GM19035 (cell line): ENCODE measurements at regions not wholly inside any gene's neighbourhood (a gene's known extent, or its start where the extent isn't known, plus 50 kb on each side); places are given as distances from the start of the nearest gene placed in this dataset.

Experiments used
- ATAC-seq: cut with Tn5 transposase; IDR thresholded peaks from one replicate; pipeline ENCODE4 v1.9.1; 2021; ENCODE audit not compliant: unreplicated experiment

DNA sequence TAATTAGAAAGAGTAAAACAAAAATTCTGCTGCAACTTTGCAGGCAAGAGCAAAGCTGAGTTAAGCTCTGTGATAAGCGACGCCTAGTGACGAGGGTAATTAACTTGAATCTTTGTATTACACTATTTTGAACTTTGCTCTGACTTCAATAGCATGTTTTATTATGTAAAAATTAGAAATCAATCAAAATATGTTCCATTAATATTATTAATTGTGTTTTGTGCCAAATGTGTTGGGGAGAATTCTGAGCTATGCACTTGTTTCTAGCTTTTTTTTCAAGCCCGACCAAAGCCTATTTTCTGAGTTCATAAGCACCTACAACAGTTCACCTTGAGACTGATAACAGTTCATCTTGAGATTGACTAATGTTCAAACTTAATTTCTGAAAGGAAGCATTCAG, 90.1 kb upstream of the PDE3A start:
- ATAC-seq = no peak

DNA sequence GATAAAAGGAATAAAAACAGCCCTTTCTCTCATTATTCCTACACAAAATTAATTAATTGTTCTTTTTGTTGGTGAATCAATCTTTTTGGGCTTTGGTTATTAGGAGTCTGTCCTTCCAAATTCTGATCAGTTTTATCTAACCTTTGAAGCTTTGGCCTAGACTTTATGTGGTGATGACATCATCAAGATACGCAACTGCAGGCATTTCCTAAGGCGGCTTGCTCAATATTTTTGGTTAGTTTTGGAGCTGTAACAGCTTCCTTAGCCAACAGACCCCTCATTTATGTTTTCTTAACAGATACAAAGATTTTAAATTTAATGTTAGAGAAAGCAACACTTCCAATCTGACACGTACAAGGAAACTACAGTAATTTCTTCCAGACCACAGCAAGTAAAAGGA, 87.8 kb upstream of the PDE3A start:
- no peak for ATAC-seq

DNA sequence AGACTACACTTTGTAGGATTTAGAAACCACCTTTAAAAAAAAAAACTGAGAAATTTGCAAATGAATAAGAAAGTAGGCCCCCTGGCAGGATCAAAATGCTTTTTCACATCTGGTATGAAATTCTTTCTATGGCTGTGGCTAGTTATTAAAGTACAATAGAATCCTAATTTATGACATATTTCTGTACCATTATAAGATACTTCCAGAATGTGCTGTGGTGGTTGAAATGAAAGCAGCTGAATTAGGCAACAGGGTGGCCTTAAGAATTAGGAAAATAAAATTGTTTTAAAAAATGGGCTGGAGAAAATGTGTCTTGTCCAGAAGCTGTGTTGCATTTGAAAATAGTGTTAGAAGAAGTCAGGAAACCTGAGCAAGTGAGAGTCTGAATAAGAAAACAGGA, 85.9 kb upstream of the PDE3A start:
- ATAC-seq = no peak

DNA sequence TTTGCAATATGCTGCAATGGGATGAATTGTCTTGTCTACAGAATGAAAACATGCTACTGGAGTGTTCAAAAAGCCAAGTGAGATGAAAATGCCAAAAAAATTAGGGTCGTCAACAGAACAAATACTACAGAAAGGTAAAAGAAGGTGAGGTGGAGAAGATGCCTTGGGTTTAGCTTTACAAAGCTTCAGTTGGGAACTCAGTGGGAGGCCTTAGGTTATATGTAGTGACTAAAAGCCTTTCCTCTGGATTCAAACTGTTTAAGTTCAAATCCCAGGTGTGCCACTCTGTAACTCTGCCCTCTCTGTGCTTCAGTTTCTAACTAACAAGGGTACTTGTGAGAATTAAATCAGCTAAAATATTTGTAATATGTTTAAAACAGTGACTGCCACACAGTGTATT, 84.9 kb upstream of the PDE3A start:
- no peak for ATAC-seq

DNA sequence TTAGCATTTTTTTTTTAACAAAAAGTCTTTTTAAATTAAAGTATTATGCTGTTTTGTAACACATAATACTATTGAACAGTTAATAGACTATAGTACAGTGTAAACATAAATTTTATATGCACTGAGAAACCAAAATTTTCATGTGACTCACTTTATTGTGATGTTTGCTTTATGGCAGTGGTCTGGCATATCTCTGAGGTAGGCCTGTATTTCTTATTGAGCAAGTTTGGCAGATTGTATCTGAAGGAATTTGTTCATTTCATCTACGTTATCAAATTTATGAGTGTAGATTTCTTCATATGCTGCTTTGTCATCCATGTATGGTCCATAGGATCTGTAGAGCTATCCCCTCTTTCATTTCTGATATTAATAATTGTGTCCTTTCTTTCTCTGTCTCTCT, 78.8 kb upstream of the PDE3A start:
- ATAC-seq = no peak

DNA sequence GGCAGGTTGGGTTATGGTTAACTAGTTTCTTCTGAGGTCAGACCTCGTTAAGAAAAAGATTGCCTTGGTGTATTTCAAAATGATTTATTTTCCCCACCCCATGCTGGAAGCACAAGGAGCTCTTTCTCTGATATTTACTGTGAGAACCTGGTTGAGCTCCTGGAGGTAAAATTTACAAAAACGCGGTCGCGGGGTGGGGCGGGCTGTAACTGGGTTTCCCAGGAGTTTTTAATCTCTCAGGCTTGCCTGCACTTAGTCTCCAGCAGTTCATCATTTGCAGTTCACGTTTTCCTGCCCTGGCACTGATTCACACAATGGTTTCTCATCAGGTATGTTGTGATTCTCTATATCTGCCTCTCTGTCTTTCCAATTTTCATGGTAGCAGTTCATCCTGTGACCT, 67.9 kb upstream of the PDE3A start:
- ATAC-seq = no peak

DNA sequence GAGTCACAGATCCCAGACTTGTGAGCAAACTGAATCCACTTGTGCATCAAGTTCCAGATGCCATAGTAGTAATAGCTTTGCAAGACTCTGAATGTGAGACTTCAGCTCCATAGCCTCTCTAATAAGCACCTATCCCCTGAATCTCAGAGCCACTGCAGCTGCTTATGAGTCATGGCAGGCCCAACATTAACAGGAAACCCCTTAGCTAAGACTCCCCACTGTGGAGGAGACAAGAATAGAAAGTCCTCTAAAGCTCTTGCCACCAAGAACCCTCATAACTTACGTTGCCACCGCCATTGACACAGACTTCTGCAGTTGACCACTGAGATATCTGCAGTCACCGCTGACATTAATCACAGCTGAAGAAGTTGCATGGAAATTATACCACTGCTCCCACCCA, 62.9 kb upstream of the PDE3A start:
- ATAC-seq = no peak

DNA sequence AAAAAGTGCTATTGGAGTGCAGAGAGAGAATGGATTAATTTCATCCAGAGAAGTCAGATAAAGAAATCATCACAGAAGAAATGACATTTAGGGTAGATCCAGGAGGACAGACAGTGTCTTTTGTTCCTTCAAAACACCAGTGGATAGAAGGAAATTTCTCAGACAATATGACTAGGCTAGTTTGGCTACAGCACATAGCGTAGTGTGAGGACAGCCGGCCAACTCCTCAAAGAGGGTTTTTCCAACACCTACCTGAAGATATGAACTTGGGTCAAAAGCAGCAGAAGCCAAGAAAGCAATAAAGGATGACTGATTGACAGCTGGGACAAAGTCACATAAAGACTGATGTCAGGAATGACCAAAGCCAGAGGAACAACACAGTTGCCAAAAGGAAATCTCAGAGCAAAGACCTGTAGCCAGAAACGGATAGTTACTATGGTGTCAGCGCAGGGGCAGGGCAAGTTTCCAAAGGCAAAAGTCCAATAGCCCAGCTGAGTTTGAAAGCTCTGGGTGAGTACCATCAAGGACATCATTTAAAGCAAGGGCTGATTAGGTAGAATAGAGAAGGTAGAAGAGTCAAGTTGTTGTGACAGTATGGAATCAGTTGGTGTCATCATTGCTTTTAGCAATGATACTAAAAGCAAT, 58.7 kb upstream of the PDE3A start:
- no peak for ATAC-seq

DNA sequence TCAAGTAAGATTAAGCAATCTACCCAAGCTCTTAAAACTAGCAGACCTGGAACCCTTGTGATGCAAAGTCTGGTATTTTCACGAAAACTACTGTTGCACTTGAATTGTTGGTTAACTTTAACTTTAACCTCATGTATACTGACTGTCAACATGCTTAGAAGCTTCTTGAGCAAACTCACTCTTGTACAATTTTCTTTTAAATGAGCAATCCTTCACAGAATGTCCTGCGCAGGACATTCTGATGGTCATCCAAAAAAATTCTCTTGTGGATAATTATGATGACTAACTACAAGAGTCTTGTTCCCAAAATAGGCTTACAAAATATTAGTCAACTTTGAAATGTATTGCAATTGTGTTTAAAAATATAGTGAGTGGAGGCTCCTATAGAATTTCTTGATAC, 54.0 kb upstream of the PDE3A start:
- no peak for ATAC-seq

DNA sequence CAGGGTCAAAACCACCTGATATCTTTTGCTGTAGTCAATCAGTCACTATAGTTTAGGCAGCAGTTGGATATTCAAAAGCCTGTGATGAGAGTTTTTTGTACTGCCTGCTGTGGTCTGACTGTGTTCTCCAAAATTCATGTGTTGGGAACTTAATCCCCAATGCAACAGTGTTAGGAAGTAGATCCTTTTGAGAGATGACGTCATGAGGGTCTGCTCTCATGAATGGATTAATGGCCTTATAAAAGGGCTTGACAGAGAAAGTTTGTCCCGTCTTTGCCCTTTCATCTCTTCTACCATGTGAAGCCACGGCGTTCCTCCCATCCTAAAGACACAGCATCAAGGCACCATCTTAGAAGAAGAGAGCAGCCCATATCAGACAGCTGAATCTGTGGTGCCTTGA, 50.8 kb upstream of the PDE3A start:
- ATAC-seq = no peak
